ENCODE measurements at regions not wholly inside any gene's neighbourhood (a gene's known extent, or its start where the extent isn't known, plus 50 kb on each side); places are given as distances from the start of the nearest gene placed in this dataset.

- no peak for TF ChIP-seq E2F4 (IDR thresholded peaks at IDR 0.05; ENCODE audit: low read depth, low read length)
- TF ChIP-seq EZH2 (IDR thresholded peaks at IDR 0.05; ENCODE audit: borderline replicate concordance, control insufficient read depth, low read depth, low read length) = no peak
- TF ChIP-seq CTCF (IDR thresholded peaks at IDR 0.05 in 2 of 3, conservative IDR thresholded peaks at IDR 0.05 in 1 of 3; ENCODE audit: control insufficient read depth in 2 of 3, extremely low read depth in 1 of 3, insufficient read depth in 1 of 3, low read depth in 3 of 3, low read length in 3 of 3) = no peak
- no peak for TF ChIP-seq CEBPZ (IDR thresholded peaks at IDR 0.05; ENCODE audit: low read depth, low read length)
- TF ChIP-seq REST (IDR thresholded peaks at IDR 0.05; ENCODE audit: low read depth, low read length) = no peak
- no peak for TF ChIP-seq NFYB (IDR thresholded peaks at IDR 0.05; ENCODE audit: insufficient read depth, low read depth, low read length)
- TF ChIP-seq ZNF274 (IDR thresholded peaks at IDR 0.05; ENCODE audit: insufficient read depth, insufficient read length) = no peak
- TF ChIP-seq FOS (IDR thresholded peaks at IDR 0.05; ENCODE audit: borderline replicate concordance, extremely low read depth, insufficient read length) = no peak
- TF ChIP-seq SP1 (IDR thresholded peaks at IDR 0.05; ENCODE audit: low read depth, low read length) = no peak
Observed at GRCh38 chr9:117823576-117823975, 119.4 kb downstream of the TLR4 start.

Measured in GM12878 (cell line).